ENCODE measurements at regions not wholly inside any gene's neighbourhood (a gene's known extent, or its start where the extent isn't known, plus 50 kb on each side); places are given as distances from the start of the nearest gene placed in this dataset.

DNA sequence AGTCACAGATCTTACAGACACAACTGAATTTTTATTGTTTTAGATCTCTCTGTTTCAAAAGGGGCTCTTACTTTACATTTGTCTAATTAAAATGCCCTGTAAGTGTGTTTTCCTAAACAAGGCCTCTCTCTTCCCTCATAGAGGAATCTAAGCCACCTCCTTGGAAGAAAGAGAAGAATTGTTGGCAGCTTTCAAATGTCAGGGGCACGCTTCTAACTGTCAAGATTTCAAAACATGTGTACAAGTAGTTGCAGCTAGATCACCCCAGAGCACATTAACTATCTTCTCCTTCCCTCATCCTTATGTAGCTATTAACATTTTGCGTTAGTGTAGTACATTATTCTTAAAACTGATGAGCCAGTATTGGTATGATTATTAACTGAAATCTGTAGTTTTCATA is 266.5 kb upstream of the BOD1L1 start:
- no peaks in the 10 kb centered on the region for H4K20me1 ChIP-seq (ENCODE audit: control insufficient read depth, extremely low read depth, insufficient read depth, low read length)
- dilution Hi-C loops (cut with MboI; ENCODE audit: extremely low pct_ligation_motif_present, low sequenced_read_pairs): no loop called here
- TF ChIP-seq EZH2 (IDR thresholded peaks at IDR 0.05; ENCODE audit: low read length): no peak
- TF ChIP-seq, protein P1, sequence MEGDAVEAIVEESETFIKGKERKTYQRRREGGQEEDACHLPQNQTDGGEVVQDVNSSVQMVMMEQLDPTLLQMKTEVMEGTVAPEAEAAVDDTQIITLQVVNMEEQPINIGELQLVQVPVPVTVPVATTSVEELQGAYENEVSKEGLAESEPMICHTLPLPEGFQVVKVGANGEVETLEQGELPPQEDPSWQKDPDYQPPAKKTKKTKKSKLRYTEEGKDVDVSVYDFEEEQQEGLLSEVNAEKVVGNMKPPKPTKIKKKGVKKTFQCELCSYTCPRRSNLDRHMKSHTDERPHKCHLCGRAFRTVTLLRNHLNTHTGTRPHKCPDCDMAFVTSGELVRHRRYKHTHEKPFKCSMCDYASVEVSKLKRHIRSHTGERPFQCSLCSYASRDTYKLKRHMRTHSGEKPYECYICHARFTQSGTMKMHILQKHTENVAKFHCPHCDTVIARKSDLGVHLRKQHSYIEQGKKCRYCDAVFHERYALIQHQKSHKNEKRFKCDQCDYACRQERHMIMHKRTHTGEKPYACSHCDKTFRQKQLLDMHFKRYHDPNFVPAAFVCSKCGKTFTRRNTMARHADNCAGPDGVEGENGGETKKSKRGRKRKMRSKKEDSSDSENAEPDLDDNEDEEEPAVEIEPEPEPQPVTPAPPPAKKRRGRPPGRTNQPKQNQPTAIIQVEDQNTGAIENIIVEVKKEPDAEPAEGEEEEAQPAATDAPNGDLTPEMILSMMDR (optimal IDR thresholded peaks at IDR 0.05 in 1 of 3, IDR thresholded peaks at IDR 0.05 in 1 of 3, conservative IDR thresholded peaks at IDR 0.05 in 1 of 3; ENCODE audit: extremely low read depth in 1 of 3, insufficient read depth in 2 of 3, low read length in 3 of 3): no peak
- FAIRE-seq (no peak), DNase-seq (ENCODE audit: low read depth, low spot score) (no peak)
- no peaks in the 10 kb centered on the region for H3K27me3 ChIP-seq (ENCODE audit: control insufficient read depth, extremely low read depth, insufficient read depth, low read length)
- H2AFZ ChIP-seq (ENCODE audit: control insufficient read depth, low read length): no peak overlapping the region
- no peaks in the 10 kb centered on the region for H3K9me3 ChIP-seq (ENCODE audit: control insufficient read depth, low read depth, low read length)
- no peak overlapping the region for H3K4me3 ChIP-seq (ENCODE audit: control insufficient read depth in 2 of 3, extremely low read depth in 1 of 3, insufficient read depth in 2 of 3, low read depth in 1 of 3, low read length in 3 of 3)
- no peak overlapping the region for H3K27ac ChIP-seq (ENCODE audit: control insufficient read depth, insufficient read depth, low read length)
- no peaks in the 10 kb centered on the region for H3K9me1 ChIP-seq (ENCODE audit: control insufficient read depth, extremely low read depth, insufficient read depth, low read length)
- no peak overlapping the region for H3K4me2 ChIP-seq (ENCODE audit: control insufficient read depth, extremely low read depth, insufficient read depth, low read depth, low read length)
- H3K9ac ChIP-seq (ENCODE audit: control insufficient read depth, extremely low read depth, insufficient read depth, low read length): no peak overlapping the region
- peaks cover 20% of the 10 kb centered on the region for H3K4me1 ChIP-seq (ENCODE audit: control insufficient read depth, extremely low read depth, insufficient read depth, low read length)
- no peaks in the 10 kb centered on the region for H3K36me3 ChIP-seq (ENCODE audit: control insufficient read depth in 2 of 2, extremely low read depth in 1 of 2, insufficient read depth in 2 of 2, low read length in 2 of 2)
- H3K79me2 ChIP-seq (ENCODE audit: control insufficient read depth, insufficient read depth, low read length): no peaks in the 10 kb centered on the region

- TF ChIP-seq EZH2 (IDR thresholded peaks at IDR 0.05; ENCODE audit: low read length): no peak
- TF ChIP-seq, protein P1 (optimal IDR thresholded peaks at IDR 0.05 in 1 of 3, IDR thresholded peaks at IDR 0.05 in 1 of 3, conservative IDR thresholded peaks at IDR 0.05 in 1 of 3; ENCODE audit: extremely low read depth in 1 of 3, insufficient read depth in 2 of 3, low read length in 3 of 3): no peak
- Histone ChIP-seq H3K36me3 (ENCODE audit: control insufficient read depth in 2 of 2, extremely low read depth in 1 of 2, insufficient read depth in 2 of 2, low read length in 2 of 2) (no peaks in the 10 kb centered on the region), H3K9ac (ENCODE audit: control insufficient read depth, extremely low read depth, insufficient read depth, low read length) (no peak overlapping the region), H3K4me3 (ENCODE audit: control insufficient read depth in 2 of 3, extremely low read depth in 1 of 3, insufficient read depth in 2 of 3, low read depth in 1 of 3, low read length in 3 of 3) (no peak overlapping the region), H3K9me3 (ENCODE audit: control insufficient read depth, low read depth, low read length) (no peaks in the 10 kb centered on the region), H3K27ac (ENCODE audit: control insufficient read depth, insufficient read depth, low read length) (no peak overlapping the region), H3K4me2 (ENCODE audit: control insufficient read depth, extremely low read depth, insufficient read depth, low read depth, low read length) (no peak overlapping the region), H3K27me3 (ENCODE audit: control insufficient read depth, extremely low read depth, insufficient read depth, low read length) (no peaks in the 10 kb centered on the region), H3K79me2 (ENCODE audit: control insufficient read depth, insufficient read depth, low read length) (no peaks in the 10 kb centered on the region), H4K20me1 (ENCODE audit: control insufficient read depth, extremely low read depth, insufficient read depth, low read length) (no peaks in the 10 kb centered on the region), H3K4me1 (ENCODE audit: control insufficient read depth, extremely low read depth, insufficient read depth, low read length) (peaks cover 20% of the 10 kb centered on the region), H2AFZ (ENCODE audit: control insufficient read depth, low read length) (no peak overlapping the region), H3K9me1 (ENCODE audit: control insufficient read depth, extremely low read depth, insufficient read depth, low read length) (no peaks in the 10 kb centered on the region)
- FAIRE-seq (no peak), DNase-seq (ENCODE audit: low read depth, low spot score) (no peak)
- dilution Hi-C loops (cut with MboI; ENCODE audit: extremely low pct_ligation_motif_present, low sequenced_read_pairs): no loop called here
Measured at GRCh38 chr4:13900780-13901179, 273.3 kb upstream of the BOD1L1 start.
